Peyer's patch (tissue), 4 donors: ENCODE measurements at regions not wholly inside any gene's neighbourhood (a gene's known extent, or its start where the extent isn't known, plus 50 kb on each side); places are given as distances from the start of the nearest gene placed in this dataset.
"Not testable (repeated sequence)": the region's sequence is repeated elsewhere in the genome, so short reads cannot be mapped to it uniquely, and the experiment has no call there.

Experiments
- DNase-seq, 3 donors: peaks; one replicate each; pipeline ENCODE4 v3.0.0-alpha.2; 2017 to 2019
- H3K27ac ChIP-seq, 4 donors: fragments of 200-600 bp; sonication (generic); one replicate each; pipeline ENCODE4 v1.5.1; 2016 to 2019
- H3K27me3 ChIP-seq, 2 donors: fragments of 200-600 bp; sonication (generic); one replicate each; pipeline ENCODE4 v1.5.1; 2019
- H3K36me3 ChIP-seq, 3 donors: fragments of 200-600 bp; sonication (generic); one replicate each; pipeline ENCODE4 v1.5.1; 2016 to 2019
- H3K4me1 ChIP-seq, 4 donors: fragments of 200-600 bp; sonication (generic); one replicate each; pipeline ENCODE4 v1.5.1; 2016 to 2019
- H3K4me3 ChIP-seq, 4 donors: fragments of 200-600 bp; sonication (generic); 1 replicate in 3 of 4; 2 replicates in 1 of 4; pipeline ENCODE4 v1.5.1; 2016 to 2019; ENCODE audit warnings: mild to moderate bottlenecking in 1 of 4
- H3K9me3 ChIP-seq, 4 donors: fragments of 200-600 bp; sonication (generic); one replicate each; pipeline ENCODE4 v1.5.1; 2016 to 2019; ENCODE audit warnings: mild to moderate bottlenecking in 1 of 4
- CTCF ChIP-seq, 6 experiments: fragments of 450-650 bp in 4 of 6; fragments of 200-600 bp in 2 of 6; sonication (generic) in 1 of 6; IDR thresholded peaks; one replicate each; pipeline ENCODE4 v1.5.1; 2017 to 2019; ENCODE audit warnings: antibody characterized with exemption in 6 of 6, mild to moderate bottlenecking in 3 of 6, moderate library complexity in 1 of 6
- POLR2A ChIP-seq, 2 donors: fragments of 450-650 bp; IDR thresholded peaks; one replicate each; pipeline ENCODE4 v1.5.1; 2017; ENCODE audit warnings: antibody characterized with exemption in 2 of 2, mild to moderate bottlenecking in 2 of 2, moderate library complexity in 2 of 2

GRCh38 chr1:30085811-30086770 is 637.3 kb downstream of the MATN1 start:
- no peaks in the 10 kb centered on the region for H3K9me3 ChIP-seq
- no peaks in the 10 kb centered on the region for H3K36me3 ChIP-seq
- DNase-seq = peak in 2 of 3 donors; percentile 57 to 63
- peak in 5 of 6 experiments; percentile 13 to 65 (median 55) for TF ChIP-seq CTCF (IDR thresholded peaks at IDR 0.05)
- no peak for TF ChIP-seq POLR2A (IDR thresholded peaks at IDR 0.05)
- H3K27ac ChIP-seq = no peak overlapping the region
- peaks cover 0 to 45% (median 0%) of the 10 kb centered on the region in 4 donors for H3K4me1 ChIP-seq
- no peaks in the 10 kb centered on the region for H3K27me3 ChIP-seq
- H3K4me3 ChIP-seq = no peak overlapping the region

- no peak for TF ChIP-seq CTCF (IDR thresholded peaks at IDR 0.05)
- no peak for TF ChIP-seq POLR2A (IDR thresholded peaks at IDR 0.05)
- DNase-seq = no peak
- no peaks in the 10 kb centered on the region for H3K9me3 ChIP-seq
- H3K36me3 ChIP-seq = no peaks in the 10 kb centered on the region
- H3K4me1 ChIP-seq = peaks cover 0 to 45% (median 0%) of the 10 kb centered on the region in 4 donors
- H3K27me3 ChIP-seq = no peaks in the 10 kb centered on the region
- no peak overlapping the region for H3K4me3 ChIP-seq
- H3K27ac ChIP-seq = no peak overlapping the region
Measured at GRCh38 chr1:30084909-30085571, 638.3 kb downstream of the MATN1 start.

- H3K9me3 ChIP-seq = no peaks in the 10 kb centered on the region
- peak overlapping the region in 2 of 4 donors; percentile 45 for H3K27ac ChIP-seq
- H3K27me3 ChIP-seq = no peaks in the 10 kb centered on the region
- TF ChIP-seq POLR2A (IDR thresholded peaks at IDR 0.05) (no peak), CTCF (IDR thresholded peaks at IDR 0.05) (no peak)
- no peak for DNase-seq
- H3K4me1 ChIP-seq = peaks cover 0 to 40% (median 0%) of the 10 kb centered on the region in 4 donors
- no peak overlapping the region for H3K4me3 ChIP-seq
- H3K36me3 ChIP-seq = no peaks in the 10 kb centered on the region
Measured at GRCh38 chr1:30083800-30084464, 639.5 kb downstream of the MATN1 start.

- H3K27me3 ChIP-seq = no peaks in the 10 kb centered on the region
- no peak for DNase-seq
- H3K9me3 ChIP-seq = no peaks in the 10 kb centered on the region
- peaks cover 0 to 31% (median 0%) of the 10 kb centered on the region in 4 donors for H3K4me1 ChIP-seq
- H3K27ac ChIP-seq = no peak overlapping the region
- TF ChIP-seq CTCF (IDR thresholded peaks at IDR 0.05) (no peak), POLR2A (IDR thresholded peaks at IDR 0.05) (no peak)
- H3K36me3 ChIP-seq = no peaks in the 10 kb centered on the region
- H3K4me3 ChIP-seq = no peak overlapping the region
Measured at GRCh38 chr1:30081379-30082102, 641.8 kb downstream of the MATN1 start.

GRCh38 chr1:30075916-30076315 is 647.5 kb downstream of the MATN1 start:
- H3K4me3 ChIP-seq, H3K9me3 ChIP-seq, H3K36me3 ChIP-seq, DNase-seq, H3K4me1 ChIP-seq, H3K27ac ChIP-seq, H3K27me3 ChIP-seq: not testable (repeated sequence)
